ENCODE measurements at regions not wholly inside any gene's neighbourhood (a gene's known extent, or its start where the extent isn't known, plus 50 kb on each side); places are given as distances from the start of the nearest gene placed in this dataset.

GRCh38 chr2:224133387-224133786, 94.3 kb upstream of the SERPINE2 start:
- TF ChIP-seq CTCF (IDR thresholded peaks at IDR 0.05; ENCODE audit: insufficient read depth, low read length): no peak
- no peak for DNase-seq (ENCODE audit: low read depth)
- H3K4me3 ChIP-seq (ENCODE audit: low read depth, low read length): no peak overlapping the region

- no peak for TF ChIP-seq CTCF (IDR thresholded peaks at IDR 0.05; ENCODE audit: insufficient read depth, low read length)
- no peak overlapping the region for H3K4me3 ChIP-seq (ENCODE audit: low read depth, low read length)
- peak; percentile 86 for DNase-seq (ENCODE audit: low read depth)
These were observed 88.9 kb upstream of the SERPINE2 start for GRCh38 chr2:224127871-224128501.

GRCh38 chr2:224126440-224126839, 87.4 kb upstream of the SERPINE2 start:
- peak; percentile 48 for DNase-seq (ENCODE audit: low read depth)
- TF ChIP-seq CTCF (IDR thresholded peaks at IDR 0.05; ENCODE audit: insufficient read depth, low read length): no peak
- H3K4me3 ChIP-seq (ENCODE audit: low read depth, low read length): no peak overlapping the region

- no peak for TF ChIP-seq CTCF (IDR thresholded peaks at IDR 0.05; ENCODE audit: insufficient read depth, low read length)
- DNase-seq (ENCODE audit: low read depth): no peak
These were observed 86.9 kb upstream of the SERPINE2 start for GRCh38 chr2:224126003-224126402.

GRCh38 chr2:224122542-224122941, 83.5 kb upstream of the SERPINE2 start:
- DNase-seq (ENCODE audit: low read depth): no peak
- H3K4me3 ChIP-seq (ENCODE audit: low read depth, low read length): no peak overlapping the region
- no peak for TF ChIP-seq CTCF (IDR thresholded peaks at IDR 0.05; ENCODE audit: insufficient read depth, low read length)

More at GRCh38 chr2:224126003-224126402, 86.9 kb upstream of the SERPINE2 start:
- no peak overlapping the region for H3K4me3 ChIP-seq (ENCODE audit: low read depth, low read length)

GRCh38 chr2:224121406-224122067, 82.5 kb upstream of the SERPINE2 start:
- H3K4me3 ChIP-seq (ENCODE audit: low read depth, low read length): no peak overlapping the region
- no peak for DNase-seq (ENCODE audit: low read depth)
- no peak for TF ChIP-seq CTCF (IDR thresholded peaks at IDR 0.05; ENCODE audit: insufficient read depth, low read length)
